IMR-90 (cell line): ENCODE measurements at regions not wholly inside any gene's neighbourhood (a gene's known extent, or its start where the extent isn't known, plus 50 kb on each side); places are given as distances from the start of the nearest gene placed in this dataset.

Source experiments
- ATAC-seq: fragments of 200-7000 bp; cut with Tn5 transposase; 2 replicates; pipeline ENCODE4 v1.9.1; 2020; ENCODE audit warnings: low read depth, mild to moderate bottlenecking, moderate library complexity
- BruUV-seq: library from RNA; stranded (reverse); fragments of 400-500 nt; replicated peaks from 2 replicates; lab custom pipeline; 2021; lab: Mats Ljungman, UMichigan
- CTCF ChIA-PET: fragments of 300-600 bp; formaldehyde crosslinking; extraction: SDS; loops from one replicate; lab custom pipeline; 2021; ENCODE audit warnings: antibody characterized with exemption; lab: Yijun Ruan, JAX
- POLR2A ChIA-PET: fragments of 300-600 bp; sonication (Branson Sonifier 250); formaldehyde crosslinking; loops from one replicate; lab custom pipeline; 2022; ENCODE audit warnings: antibody characterized with exemption; ENCODE audit not compliant: unreplicated experiment; lab: Charles Lee
- DNase-seq: peaks from one replicate; pipeline ENCODE4 v3.0.0; 2013
- H2AFZ ChIP-seq: replicated peaks from 2 replicates; pipeline ENCODE3; 2013; ENCODE audit warnings: low read length, mild to moderate bottlenecking; ENCODE audit not compliant: poor library complexity
- H2AK5ac ChIP-seq: 2 replicates; pipeline ENCODE4 v1.6.1; 2013; ENCODE audit warnings: low read depth, low read length, inconsistent platforms
- H2AK9ac ChIP-seq: replicated peaks from 2 replicates; pipeline ENCODE3; 2013; ENCODE audit warnings: mild to moderate bottlenecking, low read depth, low read length, moderate library complexity; ENCODE audit not compliant: poor library complexity
- H2BK120ac ChIP-seq: 2 replicates; pipeline ENCODE4 v1.6.1; 2013; ENCODE audit warnings: low read depth, low read length, inconsistent platforms
- H2BK15ac ChIP-seq: 3 replicates; pipeline ENCODE4 v1.6.1; 2013; ENCODE audit warnings: low read depth, low read length, inconsistent platforms
- H2BK20ac ChIP-seq: 2 replicates; pipeline ENCODE4 v1.6.1; 2013; ENCODE audit warnings: low read depth, mild to moderate bottlenecking, inconsistent platforms, low read length, moderate library complexity
- H2BK5ac ChIP-seq: 2 replicates; pipeline ENCODE4 v1.6.1; 2013; ENCODE audit warnings: mild to moderate bottlenecking, low read depth, low read length, inconsistent platforms; ENCODE audit not compliant: poor library complexity, severe bottlenecking
- H3K14ac ChIP-seq: replicated peaks from 2 replicates; pipeline ENCODE4 v1.6.1; 2013; ENCODE audit warnings: low read depth, low read length, inconsistent platforms
- H3K18ac ChIP-seq: 2 replicates; pipeline ENCODE4 v1.6.1; 2013; ENCODE audit warnings: low read depth, low read length, control low read depth
- H3K23ac ChIP-seq: 2 replicates; pipeline ENCODE4 v1.6.1; 2013; ENCODE audit warnings: low read depth, low read length, inconsistent platforms
- H3K27ac ChIP-seq: 2 replicates; pipeline ENCODE4 v1.5.1; 2013; ENCODE audit warnings: mild to moderate bottlenecking, control low read depth, low read length; ENCODE audit not compliant: insufficient read depth
- H3K27me3 ChIP-seq: 2 replicates; pipeline ENCODE4 v1.6.1; 2013; ENCODE audit warnings: low read length; ENCODE audit not compliant: control insufficient read depth, insufficient read depth
- H3K36me3 ChIP-seq: 2 replicates; pipeline ENCODE4 v1.6.1; 2013; ENCODE audit warnings: low read length, mixed read lengths; ENCODE audit not compliant: control insufficient read depth, insufficient read depth
- H3K4ac ChIP-seq: 2 replicates; pipeline ENCODE4 v1.6.1; 2013; ENCODE audit warnings: low read depth, low read length, inconsistent platforms
- H3K4me1 ChIP-seq: 2 replicates; pipeline ENCODE4 v1.6.1; 2013; ENCODE audit warnings: low read length, mixed read lengths; ENCODE audit not compliant: control insufficient read depth, insufficient read depth
- H3K4me2 ChIP-seq: 2 replicates; pipeline ENCODE4 v1.6.1; 2013; ENCODE audit warnings: low read depth, mild to moderate bottlenecking, control low read depth, low read length, moderate library complexity
- H3K4me3 ChIP-seq: 2 replicates; pipeline ENCODE4 v1.5.1; 2013; ENCODE audit warnings: low read depth, mild to moderate bottlenecking, control low read depth, low read length, moderate library complexity; ENCODE audit not compliant: insufficient read depth
- H3K56ac ChIP-seq: 2 replicates; pipeline ENCODE4 v1.6.1; 2013; ENCODE audit warnings: low read length, inconsistent platforms; ENCODE audit not compliant: insufficient read depth; ENCODE audit errors: extremely low read depth
- H3K79me1 ChIP-seq, 2 experiments: 2 replicates each; pipeline ENCODE4 v1.6.1; 2013; ENCODE audit warnings: low read length in 2 of 2, inconsistent platforms in 1 of 2, low read depth in 1 of 2
- H3K9ac ChIP-seq: 2 replicates; pipeline ENCODE4 v1.6.1; 2013; ENCODE audit warnings: low read depth, low read length, control low read depth
- H3K9me1 ChIP-seq: 2 replicates; pipeline ENCODE4 v1.6.1; 2013; ENCODE audit warnings: low read length, inconsistent platforms; ENCODE audit not compliant: insufficient read depth
- H3K9me3 ChIP-seq: 2 replicates; pipeline ENCODE4 v1.6.1; 2013; ENCODE audit warnings: low read length; ENCODE audit not compliant: control insufficient read depth, insufficient read depth
- H4K20me1 ChIP-seq: 2 replicates; pipeline ENCODE4 v1.6.1; 2013; ENCODE audit warnings: low read length, inconsistent platforms; ENCODE audit not compliant: insufficient read depth
- H4K5ac ChIP-seq: 2 replicates; pipeline ENCODE4 v1.6.1; 2013; ENCODE audit warnings: mild to moderate bottlenecking, low read depth, low read length, control low read depth
- H4K8ac ChIP-seq, 2 experiments: 2 replicates each; pipeline ENCODE4 v1.6.1; 2013; ENCODE audit warnings: low read depth in 2 of 2, low read length in 2 of 2, control low read depth in 1 of 2, inconsistent platforms in 1 of 2
- H4K91ac ChIP-seq: 2 replicates; pipeline ENCODE4 v1.6.1; 2013; ENCODE audit warnings: low read depth, low read length, inconsistent platforms; ENCODE audit not compliant: insufficient read depth
- BHLHE40 ChIP-seq: fragments of 150-350 bp; IDR thresholded peaks from 2 replicates; pipeline ENCODE4 v1.6.1; 2016; ENCODE audit warnings: mild to moderate bottlenecking, low read depth, low read length
- CEBPB ChIP-seq: IDR thresholded peaks from 2 replicates; pipeline ENCODE4 v1.6.1; 2012; ENCODE audit warnings: low read depth, low read length, improper control_type of control experiment
- FOS ChIP-seq: fragments of 150-350 bp; IDR thresholded peaks from 2 replicates; pipeline ENCODE4 v1.6.1; 2016; ENCODE audit warnings: low read depth, low read length
- MAFK ChIP-seq: IDR thresholded peaks from 2 replicates; pipeline ENCODE4 v1.6.1; 2012; ENCODE audit warnings: low read depth, low read length, improper control_type of control experiment
- MAZ ChIP-seq: IDR thresholded peaks from 2 replicates; pipeline ENCODE4 v1.6.1; 2012; ENCODE audit warnings: low read depth, mild to moderate bottlenecking, low read length, improper control_type of control experiment, moderate library complexity, borderline replicate concordance
- MXI1 ChIP-seq: IDR thresholded peaks from 2 replicates; pipeline ENCODE4 v1.6.1; 2012; ENCODE audit warnings: low read depth, mild to moderate bottlenecking, low read length, moderate library complexity, borderline replicate concordance
- NFE2L2 ChIP-seq: fragments of 150-350 bp; IDR thresholded peaks from 2 replicates; pipeline ENCODE4 v1.6.1; 2016; ENCODE audit warnings: low read depth, mild to moderate bottlenecking, low read length
- RAD21 ChIP-seq: IDR thresholded peaks from 2 replicates; pipeline ENCODE4 v1.6.1; 2012; ENCODE audit warnings: low read length, improper control_type of control experiment
- RCOR1 ChIP-seq: IDR thresholded peaks from 2 replicates; pipeline ENCODE4 v1.6.1; 2012; ENCODE audit warnings: mild to moderate bottlenecking, low read length, improper control_type of control experiment; ENCODE audit not compliant: insufficient replicate concordance
- RFX5 ChIP-seq: IDR thresholded peaks from 2 replicates; pipeline ENCODE4 v1.8.0; 2012; ENCODE audit warnings: low read depth, mild to moderate bottlenecking, low read length, moderate library complexity
- SMC3 ChIP-seq: fragments of 150-350 bp; IDR thresholded peaks from 2 replicates; pipeline ENCODE4 v1.6.1; 2016; ENCODE audit warnings: low read depth, mild to moderate bottlenecking, antibody characterized with exemption, low read length, moderate library complexity
- WGBS, 2 experiments: methylation state at CpG; one replicate each; pipeline versions ENCODE4 v1.1.5 to v1.1.7; 2013; ENCODE audit warnings: missing lambda C conversion rate in 2 of 2; ENCODE audit not compliant: insufficient read length in 1 of 2; ENCODE audit errors: extremely low coverage in 2 of 2; 5-methylcytosine and 5-hydroxymethylcytosine counted together
- dilution Hi-C: fragments of 300-500 bp; cut with HindIII; formaldehyde crosslinking; loops from one replicate; pipeline ENCODE4 v1.14.3; 2018; ENCODE audit warnings: low sequenced_read_pairs; ENCODE audit not compliant: unreplicated experiment
- in situ Hi-C: fragments of 300-500 bp; cut with MboI; formaldehyde crosslinking; loops from 3 replicates; pipeline ENCODE4 v1.14.3; 2019; ENCODE audit warnings: low sequenced_read_pairs, inconsistent platforms, mixed read lengths
- intact Hi-C: fragments of 100-400 bp; cut with micrococcal nuclease; formaldehyde crosslinking; loops from 2 replicates; pipeline ENCODE4 v1.10.0; 2022
- TF ChIP-seq, protein P1 (sequence below): fragments of 150-350 bp; IDR thresholded peaks from 2 replicates; pipeline ENCODE4 v1.6.1; 2016; ENCODE audit warnings: low read depth, mild to moderate bottlenecking, low read length, moderate library complexity, borderline replicate concordance
- TF ChIP-seq, protein P2 (sequence below): conservative IDR thresholded peaks from 2 replicates; pipeline ENCODE4 v1.5.1; 2012; ENCODE audit warnings: mild to moderate bottlenecking, low read depth, low read length, improper control_type of control experiment

GRCh38 chr1:232705815-232706575, 76.1 kb upstream of the SIPA1L2 start (continued):
- no peak for TF ChIP-seq FOS

- ChIA-PET POLR2A (no interaction called here), CTCF (no interaction called here)
- H4K8ac ChIP-seq, result no peak overlapping the region
- H3K56ac ChIP-seq, result no peak overlapping the region
- H3K27me3 ChIP-seq, result no peaks in the 10 kb centered on the region
- no peak overlapping the region for H3K4me2 ChIP-seq
- dilution Hi-C loops, result no loop called here
- H3K9me3 ChIP-seq, result no peaks in the 10 kb centered on the region
- no peak overlapping the region for H2AK9ac ChIP-seq
- H3K36me3 ChIP-seq, result no peaks in the 10 kb centered on the region
- no peak overlapping the region for H4K5ac ChIP-seq
- H3K23ac ChIP-seq, result no peak overlapping the region
- no peak overlapping the region for H3K4ac ChIP-seq
- intact Hi-C loops, result no loop called here
- no CpG with 5 or more reads among the region's 2 CpGs for WGBS, 2 experiments
- H3K9ac ChIP-seq, result no peak overlapping the region
- no peak overlapping the region for H2AK5ac ChIP-seq
- no peak overlapping the region for H2BK20ac ChIP-seq
- in situ Hi-C loops, result no loop called here
- peaks cover 18% of the 10 kb centered on the region for H3K4me1 ChIP-seq
- H3K14ac ChIP-seq, result no peak overlapping the region
- H3K4me3 ChIP-seq, result no peak overlapping the region
- no peak overlapping the region for H2AFZ ChIP-seq
- H2BK120ac ChIP-seq, result no peak overlapping the region
- H3K18ac ChIP-seq, result no peak overlapping the region
- no peak for ATAC-seq
- no peak for DNase-seq
- no peaks in the 10 kb centered on the region for H4K20me1 ChIP-seq
- no peak overlapping the region for H3K27ac ChIP-seq
- no peaks in the 10 kb centered on the region; the same call in 1 of the 2 replicates for H3K9me1 ChIP-seq
- BruUV-seq, result no TSS peak
- H2BK5ac ChIP-seq, result no peak overlapping the region
- H3K79me1 ChIP-seq, result no peaks in the 10 kb centered on the region
- no peak overlapping the region for H2BK15ac ChIP-seq
- H4K91ac ChIP-seq, result no peak overlapping the region
- no peak for TF ChIP-seq RCOR1
- TF ChIP-seq, protein P1, sequence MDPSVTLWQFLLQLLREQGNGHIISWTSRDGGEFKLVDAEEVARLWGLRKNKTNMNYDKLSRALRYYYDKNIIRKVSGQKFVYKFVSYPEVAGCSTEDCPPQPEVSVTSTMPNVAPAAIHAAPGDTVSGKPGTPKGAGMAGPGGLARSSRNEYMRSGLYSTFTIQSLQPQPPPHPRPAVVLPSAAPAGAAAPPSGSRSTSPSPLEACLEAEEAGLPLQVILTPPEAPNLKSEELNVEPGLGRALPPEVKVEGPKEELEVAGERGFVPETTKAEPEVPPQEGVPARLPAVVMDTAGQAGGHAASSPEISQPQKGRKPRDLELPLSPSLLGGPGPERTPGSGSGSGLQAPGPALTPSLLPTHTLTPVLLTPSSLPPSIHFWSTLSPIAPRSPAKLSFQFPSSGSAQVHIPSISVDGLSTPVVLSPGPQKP, result no peak
- TF ChIP-seq RAD21, result no peak
- no peak for TF ChIP-seq FOS
- TF ChIP-seq MAFK, result no peak
- TF ChIP-seq RFX5, result no peak
- no peak for TF ChIP-seq CEBPB
- no peak for TF ChIP-seq MXI1
- TF ChIP-seq SMC3, result no peak
- TF ChIP-seq NFE2L2, result no peak
- TF ChIP-seq MAZ, result no peak
- TF ChIP-seq BHLHE40, result no peak
- TF ChIP-seq, protein P2, sequence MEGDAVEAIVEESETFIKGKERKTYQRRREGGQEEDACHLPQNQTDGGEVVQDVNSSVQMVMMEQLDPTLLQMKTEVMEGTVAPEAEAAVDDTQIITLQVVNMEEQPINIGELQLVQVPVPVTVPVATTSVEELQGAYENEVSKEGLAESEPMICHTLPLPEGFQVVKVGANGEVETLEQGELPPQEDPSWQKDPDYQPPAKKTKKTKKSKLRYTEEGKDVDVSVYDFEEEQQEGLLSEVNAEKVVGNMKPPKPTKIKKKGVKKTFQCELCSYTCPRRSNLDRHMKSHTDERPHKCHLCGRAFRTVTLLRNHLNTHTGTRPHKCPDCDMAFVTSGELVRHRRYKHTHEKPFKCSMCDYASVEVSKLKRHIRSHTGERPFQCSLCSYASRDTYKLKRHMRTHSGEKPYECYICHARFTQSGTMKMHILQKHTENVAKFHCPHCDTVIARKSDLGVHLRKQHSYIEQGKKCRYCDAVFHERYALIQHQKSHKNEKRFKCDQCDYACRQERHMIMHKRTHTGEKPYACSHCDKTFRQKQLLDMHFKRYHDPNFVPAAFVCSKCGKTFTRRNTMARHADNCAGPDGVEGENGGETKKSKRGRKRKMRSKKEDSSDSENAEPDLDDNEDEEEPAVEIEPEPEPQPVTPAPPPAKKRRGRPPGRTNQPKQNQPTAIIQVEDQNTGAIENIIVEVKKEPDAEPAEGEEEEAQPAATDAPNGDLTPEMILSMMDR, result no peak
Measured at GRCh38 chr1:232707142-232707541, 77.2 kb upstream of the SIPA1L2 start.
